IPS-NIHi7 (cell line): ENCODE measurements at regions not wholly inside any gene's neighbourhood (a gene's known extent, or its start where the extent isn't known, plus 50 kb on each side); places are given as distances from the start of the nearest gene placed in this dataset.
A peak's percentile ranks its signal among the peaks of the same experiment; 100 is the strongest.

Source experiments
- DNase-seq: peaks from one replicate; pipeline ENCODE4 v3.0.0; 2012; ENCODE audit warnings: mixed read lengths; ENCODE audit errors: extremely low spot score

- no peak for DNase-seq
Measured at GRCh38 chr3:23644099-23644498, 161.7 kb upstream of the UBE2E1 start.

- DNase-seq = no peak
Measured at GRCh38 chr3:23644676-23645075, 161.1 kb upstream of the UBE2E1 start.

GRCh38 chr3:23645533-23646183, 160.1 kb upstream of the UBE2E1 start:
- DNase-seq = no peak

GRCh38 chr3:23646184-23646920, 159.4 kb upstream of the UBE2E1 start:
- DNase-seq = no peak

GRCh38 chr3:23647706-23648258, 158.0 kb upstream of the UBE2E1 start:
- DNase-seq = no peak

GRCh38 chr3:23648326-23648995, 157.3 kb upstream of the UBE2E1 start:
- no peak for DNase-seq

GRCh38 chr3:23648996-23649395, 156.8 kb upstream of the UBE2E1 start:
- DNase-seq = no peak

GRCh38 chr3:23649448-23649847, 156.3 kb upstream of the UBE2E1 start:
- DNase-seq = peak; percentile 56

- no peak for DNase-seq
Measured at GRCh38 chr3:23650371-23651140, 155.2 kb upstream of the UBE2E1 start.

- no peak for DNase-seq
Measured at GRCh38 chr3:23653647-23654525, 151.9 kb upstream of the UBE2E1 start.

GRCh38 chr3:23654571-23654970, 151.2 kb upstream of the UBE2E1 start:
- no peak for DNase-seq

- no peak for DNase-seq
Measured at GRCh38 chr3:23655749-23656148, 150.0 kb upstream of the UBE2E1 start.

- no peak for DNase-seq
Measured at GRCh38 chr3:23656199-23656598, 149.6 kb upstream of the UBE2E1 start.

GRCh38 chr3:23656821-23657220, 148.9 kb upstream of the UBE2E1 start:
- no peak for DNase-seq

- DNase-seq = no peak
Measured at GRCh38 chr3:23657647-23658046, 148.1 kb upstream of the UBE2E1 start.

- DNase-seq = no peak
Measured at GRCh38 chr3:23659274-23659673, 146.5 kb upstream of the UBE2E1 start.

GRCh38 chr3:23659840-23660430, 145.8 kb upstream of the UBE2E1 start:
- DNase-seq = no peak

GRCh38 chr3:23662079-23662617, 143.6 kb upstream of the UBE2E1 start:
- DNase-seq = no peak

GRCh38 chr3:23663246-23663645, 142.5 kb upstream of the UBE2E1 start:
- no peak for DNase-seq

GRCh38 chr3:23663661-23664186, 142.0 kb upstream of the UBE2E1 start:
- DNase-seq = no peak
